ENCODE measurements at regions not wholly inside any gene's neighbourhood (a gene's known extent, or its start where the extent isn't known, plus 50 kb on each side); places are given as distances from the start of the nearest gene placed in this dataset.
"Not testable (repeated sequence)": the region's sequence is repeated elsewhere in the genome, so short reads cannot be mapped to it uniquely, and the experiment has no call there.

DNA sequence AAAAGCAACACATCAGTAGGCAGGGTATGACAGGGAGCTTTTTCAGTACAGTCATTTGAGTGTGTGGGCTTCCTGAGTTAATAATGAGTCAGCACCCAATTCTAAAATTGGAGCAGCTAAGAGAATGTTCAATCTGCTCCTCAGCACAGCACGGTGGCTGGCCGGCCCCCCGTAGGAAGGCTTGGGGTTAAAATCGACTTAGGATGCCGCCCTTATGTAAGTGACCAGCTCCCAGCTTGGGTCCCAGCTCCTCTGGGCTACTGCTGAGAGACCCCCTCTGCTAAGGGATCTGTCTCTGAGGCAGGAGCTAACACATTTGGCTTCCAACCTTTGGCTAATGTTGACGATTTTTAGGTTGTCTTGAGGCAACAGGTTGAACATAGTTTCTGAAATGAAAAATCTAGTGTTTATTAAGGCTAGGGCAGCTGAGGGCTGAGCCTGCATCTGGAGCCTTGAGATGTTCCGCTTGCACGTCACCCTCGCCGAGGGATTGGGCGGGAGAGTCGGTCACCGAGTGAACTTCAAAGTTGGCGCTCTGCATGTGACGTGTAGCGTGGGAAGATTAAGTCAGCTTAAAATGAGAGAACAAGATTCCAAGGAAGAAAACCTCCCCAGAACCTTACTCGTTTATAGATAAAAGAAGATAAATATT lies 291.3 kb upstream of the PLGLB2 start:
- DNase-seq (ENCODE audit: low spot score) = peak; percentile 21

DNA sequence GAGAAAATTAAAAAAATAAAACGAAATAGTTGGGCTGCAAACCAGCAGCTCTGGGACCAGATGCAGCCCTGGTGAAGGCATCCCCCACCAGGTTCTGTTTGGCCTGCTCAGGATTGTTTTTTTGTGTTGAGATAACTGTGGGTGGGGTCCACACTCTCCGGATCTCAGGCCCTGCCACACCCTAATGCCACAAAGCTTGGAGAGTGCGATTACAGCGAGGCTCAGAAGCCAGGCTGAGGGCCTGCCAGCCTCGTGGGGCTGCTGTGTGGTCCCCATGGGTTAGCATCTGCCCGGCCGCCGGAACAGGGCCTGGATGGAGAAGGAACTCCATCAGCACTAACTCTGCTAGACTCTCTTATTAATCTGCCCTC lies 290.8 kb upstream of the PLGLB2 start:
- DNase-seq (ENCODE audit: low spot score) = not testable (repeated sequence)

DNA sequence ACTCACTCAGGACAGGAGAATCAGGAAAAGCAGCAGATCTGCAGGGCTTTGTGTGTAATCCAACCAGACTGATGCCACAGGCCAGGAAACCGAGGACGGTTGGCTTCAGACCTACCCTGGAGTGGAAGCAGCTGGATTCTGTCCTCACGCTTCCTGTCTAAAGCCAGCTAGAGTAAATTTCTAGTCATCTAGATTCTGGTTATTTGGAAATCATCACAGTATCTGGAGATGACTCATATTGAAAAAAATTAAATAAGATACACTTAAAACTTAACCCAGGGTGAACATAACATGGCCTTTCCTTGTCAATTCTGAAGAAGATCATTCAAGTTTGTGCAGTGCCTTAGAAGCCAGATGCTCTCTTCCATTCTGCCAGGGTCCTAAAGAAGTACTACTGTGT lies 288.9 kb upstream of the PLGLB2 start:
- DNase-seq (ENCODE audit: low spot score) = not testable (repeated sequence)

DNA sequence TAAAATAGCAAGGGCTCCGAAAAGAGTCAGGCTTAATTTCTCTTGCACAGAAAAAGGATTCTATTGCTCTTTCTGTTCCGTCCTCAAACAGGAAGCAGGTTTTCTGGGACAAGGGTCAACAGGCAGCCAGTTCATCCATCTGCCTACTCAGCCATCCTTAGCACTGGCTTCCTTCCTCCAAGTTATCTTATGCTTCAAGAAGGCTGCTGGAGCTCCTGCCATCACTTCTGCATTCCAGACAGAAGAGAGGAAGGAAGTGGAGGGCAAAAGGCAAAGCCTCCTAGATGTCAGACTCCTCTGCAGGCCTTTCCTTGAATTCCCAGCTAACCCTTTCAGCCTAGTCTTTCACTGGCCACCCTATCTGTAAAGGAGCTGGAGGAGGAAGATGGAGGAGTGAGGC lies 287.8 kb upstream of the PLGLB2 start:
- DNase-seq (ENCODE audit: low spot score) = not testable (repeated sequence)

- not testable (repeated sequence) for DNase-seq (ENCODE audit: low spot score)
Observed at GRCh38 chr2:87460662-87461061, 287.2 kb upstream of the PLGLB2 start.

- not testable (repeated sequence) for DNase-seq (ENCODE audit: low spot score)
Observed at GRCh38 chr2:87461671-87462070, 286.2 kb upstream of the PLGLB2 start.

DNA sequence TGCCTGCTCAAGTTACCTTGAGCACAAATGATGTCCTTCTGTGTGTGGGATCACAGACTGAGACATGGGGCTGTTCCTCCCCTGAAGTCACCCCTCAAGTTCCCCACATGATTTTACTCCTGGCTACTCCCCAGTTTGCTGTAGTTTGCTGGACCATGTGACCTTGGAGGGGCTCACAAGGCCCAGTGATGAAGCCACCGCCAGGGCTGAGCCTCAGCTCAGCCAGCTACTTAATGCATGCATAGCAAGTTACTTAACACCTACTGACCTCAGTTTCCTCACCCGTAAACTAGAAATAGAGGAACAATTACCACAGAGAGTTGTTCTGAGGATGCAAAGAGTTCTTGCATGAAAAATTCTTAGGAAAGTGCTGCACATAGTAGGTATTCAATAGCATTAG lies 283.7 kb upstream of the PLGLB2 start:
- not testable (repeated sequence) for DNase-seq (ENCODE audit: low spot score)

GRCh38 chr2:87465730-87466129 lies 282.2 kb upstream of the PLGLB2 start:
- DNase-seq (ENCODE audit: low spot score) = not testable (repeated sequence)

- not testable (repeated sequence) for DNase-seq (ENCODE audit: low spot score)
Observed at GRCh38 chr2:87466591-87467120, 281.2 kb upstream of the PLGLB2 start.

- not testable (repeated sequence) for DNase-seq (ENCODE audit: low spot score)
Observed at GRCh38 chr2:87468429-87468981, 279.4 kb upstream of the PLGLB2 start.

DNA sequence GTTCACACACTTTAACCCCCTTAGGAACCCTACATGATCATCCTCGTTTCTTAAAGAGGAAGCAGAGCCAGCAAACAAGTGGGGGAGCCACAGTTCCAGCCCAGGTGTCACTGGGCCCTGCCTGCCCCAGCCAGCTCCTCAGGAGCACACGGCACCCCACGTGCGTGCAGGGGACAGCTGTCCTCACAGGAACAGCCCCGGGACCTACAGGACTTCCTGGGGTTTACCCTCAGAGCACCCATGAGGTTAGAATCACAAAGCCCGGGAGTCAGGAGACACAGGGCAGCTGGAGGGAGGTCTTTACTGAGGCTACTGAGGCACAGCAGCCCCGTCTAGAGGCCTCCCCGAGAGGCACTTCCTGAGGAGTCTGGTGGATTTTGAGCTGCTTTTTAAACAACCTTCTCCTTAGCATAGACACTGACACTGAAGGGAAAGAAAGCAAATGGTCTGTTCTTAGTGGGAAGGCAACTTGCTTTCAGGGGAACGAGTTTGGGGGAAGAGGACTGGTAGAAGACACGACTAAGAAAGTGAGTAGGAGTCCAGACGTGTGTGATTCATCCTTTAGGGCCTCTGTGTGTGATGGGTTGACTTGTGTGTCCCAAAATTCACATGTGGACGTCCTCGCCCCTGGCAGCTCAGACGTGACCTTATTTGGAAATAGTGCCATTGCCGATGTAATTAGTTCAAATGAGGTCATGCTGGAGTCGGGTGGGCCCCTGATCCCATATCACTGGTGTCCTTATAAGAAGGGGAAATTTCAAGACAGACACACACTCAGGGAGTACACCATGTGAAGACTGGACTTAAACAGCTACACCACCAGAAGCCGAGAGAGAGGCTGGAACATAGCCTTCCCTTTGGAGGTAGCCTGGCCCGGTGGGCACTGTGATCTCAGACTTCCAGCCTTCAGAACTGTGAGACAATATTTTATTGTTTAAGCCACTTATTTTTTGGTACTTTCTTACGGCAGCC lies 278.4 kb upstream of the PLGLB2 start:
- DNase-seq (ENCODE audit: low spot score) = not testable (repeated sequence)

GRCh38 chr2:87470381-87471380 lies 277.2 kb upstream of the PLGLB2 start:
- not testable (repeated sequence) for DNase-seq (ENCODE audit: low spot score)

GRCh38 chr2:87471478-87471877 lies 276.4 kb upstream of the PLGLB2 start:
- not testable (repeated sequence) for DNase-seq (ENCODE audit: low spot score)

- not testable (repeated sequence) for DNase-seq (ENCODE audit: low spot score)
Observed at GRCh38 chr2:87476223-87476872, 271.5 kb upstream of the PLGLB2 start.

- peak; percentile 28 for DNase-seq (ENCODE audit: low spot score)
Observed at GRCh38 chr2:87476936-87477335, 271.0 kb upstream of the PLGLB2 start.

GRCh38 chr2:87477669-87478428 lies 270.0 kb upstream of the PLGLB2 start:
- DNase-seq (ENCODE audit: low spot score) = peak; percentile 32

GRCh38 chr2:87478911-87479310 lies 269.0 kb upstream of the PLGLB2 start:
- peak; percentile 32 for DNase-seq (ENCODE audit: low spot score)

DNA sequence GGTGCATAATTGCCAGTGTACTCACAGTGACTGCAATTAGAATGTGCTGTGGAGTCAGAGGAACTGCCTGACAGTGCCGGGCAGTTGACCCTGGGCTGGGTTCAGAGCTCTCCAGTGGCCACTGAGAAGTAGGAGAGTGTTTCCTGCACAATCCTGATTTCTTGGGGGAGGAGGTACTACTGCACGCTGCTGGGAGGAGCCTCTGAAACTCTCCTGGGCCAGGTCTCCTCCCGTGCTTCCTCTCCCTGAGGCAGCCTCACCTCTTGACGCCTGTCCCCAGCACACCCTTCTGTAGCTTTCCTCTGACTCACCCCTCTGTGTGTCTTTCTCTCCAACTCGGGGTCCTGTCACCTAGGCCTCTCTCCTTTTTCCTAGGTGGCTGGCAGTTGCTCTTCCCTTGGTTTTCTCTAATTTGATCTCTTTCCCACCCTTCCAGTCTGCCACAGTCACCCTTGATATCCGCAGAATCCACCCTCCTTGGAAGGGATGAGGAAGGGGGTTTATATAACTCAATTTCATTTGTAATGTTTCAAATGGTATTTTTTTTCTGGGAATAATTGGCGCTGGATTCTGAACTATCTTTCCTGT lies 264.7 kb upstream of the PLGLB2 start:
- peak; percentile 30 for DNase-seq (ENCODE audit: low spot score)

DNA sequence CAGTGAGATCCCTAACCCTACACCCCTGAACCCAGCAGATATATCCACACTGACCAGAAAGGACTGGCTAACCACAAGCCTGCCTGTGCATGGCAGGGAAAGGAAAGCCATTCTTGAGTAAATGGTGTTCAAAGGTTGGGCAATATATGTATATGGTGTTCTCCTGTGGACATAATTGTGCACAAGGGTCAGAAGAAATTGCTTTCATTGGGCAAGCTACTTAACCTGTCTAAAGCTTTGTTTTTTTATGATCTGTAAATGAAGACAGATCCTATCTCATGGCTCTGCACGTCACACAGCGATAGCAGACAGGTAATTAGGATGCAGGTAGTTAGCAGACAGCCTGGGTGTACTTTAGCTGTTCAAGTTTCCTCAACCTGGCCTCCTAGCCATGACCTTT lies 263.5 kb upstream of the PLGLB2 start:
- not testable (repeated sequence) for DNase-seq (ENCODE audit: low spot score)

All from A172 (cell line).